DND-41 (cell line): ENCODE measurements at regions not wholly inside any gene's neighbourhood (a gene's known extent, or its start where the extent isn't known, plus 50 kb on each side); places are given as distances from the start of the nearest gene placed in this dataset.

ENCODE experiments used
- CTCF ChIP-seq: IDR thresholded peaks from 2 replicates; pipeline ENCODE4 v1.5.1; 2012; ENCODE audit warnings: borderline replicate concordance, low read length, moderate library complexity, mild to moderate bottlenecking; ENCODE audit not compliant: poor library complexity, severe bottlenecking; ENCODE audit errors: extremely low read depth
- EZH2 ChIP-seq: IDR thresholded peaks from 3 replicates; pipeline ENCODE4 v1.6.1; 2012; ENCODE audit warnings: borderline replicate concordance, low read depth, mild to moderate bottlenecking, moderate library complexity, low read length, inconsistent platforms; ENCODE audit not compliant: severe bottlenecking

- no peak for TF ChIP-seq EZH2
- no peak for TF ChIP-seq CTCF
Measured at GRCh38 chr1:239558559-239558958, 172.2 kb downstream of the CHRM3 start.
